GM23338 (cell line): ENCODE measurements at regions not wholly inside any gene's neighbourhood (a gene's known extent, or its start where the extent isn't known, plus 50 kb on each side); places are given as distances from the start of the nearest gene placed in this dataset.

ENCODE experiments used
- CREB1 ChIP-seq: fragments of 250-450 bp; sonication (Bioruptor Pico); IDR thresholded peaks from 2 replicates; pipeline ENCODE4 v1.5.0; 2020; ENCODE audit warnings: low read depth, mild to moderate bottlenecking, moderate library complexity
- EZH2 ChIP-seq: fragments of 200-600 bp; sonication (generic); IDR thresholded peaks from one replicate; pipeline ENCODE4 v1.8.0; 2017; ENCODE audit warnings: antibody characterized with exemption, mild to moderate bottlenecking, low read depth; ENCODE audit not compliant: unreplicated experiment
- POLR2AphosphoS5 ChIP-seq: IDR thresholded peaks from 2 replicates; pipeline ENCODE4 v1.6.1; 2016; ENCODE audit warnings: antibody characterized with exemption, low read depth
- TF ChIP-seq, protein P1 (sequence below), 2 experiments: fragments of 200-600 bp in 1 of 2; sonication (generic) in 1 of 2; conservative IDR thresholded peaks; 2 replicates each; pipeline versions ENCODE4 v1.5.1 to v1.6.1; 2016 to 2017; ENCODE audit warnings: antibody characterized with exemption in 2 of 2, low read depth in 2 of 2, mild to moderate bottlenecking in 2 of 2, moderate library complexity in 1 of 2

DNA sequence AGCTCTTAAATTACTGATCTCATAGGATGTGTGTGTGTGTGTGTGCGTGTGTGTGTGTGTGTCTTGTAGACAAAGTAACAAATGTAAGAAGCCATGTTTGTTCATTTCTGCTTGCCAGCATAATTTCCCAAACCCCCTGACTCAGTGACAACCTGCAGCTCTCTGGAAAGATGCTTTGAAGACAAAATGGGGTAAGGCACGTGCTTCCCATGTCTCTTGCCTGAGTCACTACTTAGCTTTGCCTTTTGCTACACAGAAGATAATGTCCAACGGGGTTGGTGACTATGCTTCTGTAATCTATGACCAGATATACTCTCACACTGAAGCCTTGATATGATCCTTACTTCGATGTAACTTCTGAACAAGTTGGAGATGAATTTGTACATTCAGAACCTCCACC is 332.0 kb downstream of the SLC4A3 start:
- TF ChIP-seq, protein P1, sequence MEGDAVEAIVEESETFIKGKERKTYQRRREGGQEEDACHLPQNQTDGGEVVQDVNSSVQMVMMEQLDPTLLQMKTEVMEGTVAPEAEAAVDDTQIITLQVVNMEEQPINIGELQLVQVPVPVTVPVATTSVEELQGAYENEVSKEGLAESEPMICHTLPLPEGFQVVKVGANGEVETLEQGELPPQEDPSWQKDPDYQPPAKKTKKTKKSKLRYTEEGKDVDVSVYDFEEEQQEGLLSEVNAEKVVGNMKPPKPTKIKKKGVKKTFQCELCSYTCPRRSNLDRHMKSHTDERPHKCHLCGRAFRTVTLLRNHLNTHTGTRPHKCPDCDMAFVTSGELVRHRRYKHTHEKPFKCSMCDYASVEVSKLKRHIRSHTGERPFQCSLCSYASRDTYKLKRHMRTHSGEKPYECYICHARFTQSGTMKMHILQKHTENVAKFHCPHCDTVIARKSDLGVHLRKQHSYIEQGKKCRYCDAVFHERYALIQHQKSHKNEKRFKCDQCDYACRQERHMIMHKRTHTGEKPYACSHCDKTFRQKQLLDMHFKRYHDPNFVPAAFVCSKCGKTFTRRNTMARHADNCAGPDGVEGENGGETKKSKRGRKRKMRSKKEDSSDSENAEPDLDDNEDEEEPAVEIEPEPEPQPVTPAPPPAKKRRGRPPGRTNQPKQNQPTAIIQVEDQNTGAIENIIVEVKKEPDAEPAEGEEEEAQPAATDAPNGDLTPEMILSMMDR (conservative IDR thresholded peaks at IDR 0.05; ENCODE audit: low read depth in 2 of 2), result no peak
- no peak for TF ChIP-seq EZH2
- TF ChIP-seq POLR2AphosphoS5, result no peak
- no peak for TF ChIP-seq CREB1 (CRISPR knock-in tag)
